HG03060 (cell line): ENCODE measurements at regions not wholly inside any gene's neighbourhood (a gene's known extent, or its start where the extent isn't known, plus 50 kb on each side); places are given as distances from the start of the nearest gene placed in this dataset.

Experiments used
- ATAC-seq: cut with Tn5 transposase; IDR thresholded peaks from one replicate; pipeline ENCODE4 v1.9.1; 2021; ENCODE audit warnings: low read depth, moderate number of reproducible peaks; ENCODE audit not compliant: unreplicated experiment

- no peak for ATAC-seq
These were observed 463.5 kb downstream of the RASEF start for GRCh38 chr9:82599336-82599949.

- no peak for ATAC-seq
These were observed 462.2 kb downstream of the RASEF start for GRCh38 chr9:82600536-82601292.

GRCh38 chr9:82601293-82601771 lies 461.6 kb downstream of the RASEF start:
- no peak for ATAC-seq

- no peak for ATAC-seq
These were observed 457.8 kb downstream of the RASEF start for GRCh38 chr9:82604947-82605656.

- ATAC-seq: no peak
These were observed 457.3 kb downstream of the RASEF start for GRCh38 chr9:82605657-82606031.

- ATAC-seq: no peak
These were observed 456.9 kb downstream of the RASEF start for GRCh38 chr9:82606071-82606470.

GRCh38 chr9:82606492-82607382 lies 456.2 kb downstream of the RASEF start:
- ATAC-seq: no peak

- ATAC-seq: no peak
These were observed 454.5 kb downstream of the RASEF start for GRCh38 chr9:82608487-82608886.

GRCh38 chr9:82612942-82613341 lies 450.0 kb downstream of the RASEF start:
- no peak for ATAC-seq

GRCh38 chr9:82613498-82613897 lies 449.4 kb downstream of the RASEF start:
- no peak for ATAC-seq

- no peak for ATAC-seq
These were observed 446.4 kb downstream of the RASEF start for GRCh38 chr9:82616545-82616944.

- ATAC-seq: no peak
These were observed 441.5 kb downstream of the RASEF start for GRCh38 chr9:82621447-82621846.

GRCh38 chr9:82637368-82637767 lies 425.6 kb downstream of the RASEF start:
- ATAC-seq: no peak

- ATAC-seq: no peak
These were observed 417.3 kb downstream of the RASEF start for GRCh38 chr9:82645600-82645999.

GRCh38 chr9:82650368-82650767 lies 412.6 kb downstream of the RASEF start:
- no peak for ATAC-seq

GRCh38 chr9:82651474-82651873 lies 411.5 kb downstream of the RASEF start:
- ATAC-seq: no peak

GRCh38 chr9:82665324-82665723 lies 397.6 kb downstream of the RASEF start:
- no peak for ATAC-seq

- no peak for ATAC-seq
These were observed 394.2 kb downstream of the RASEF start for GRCh38 chr9:82668689-82669199.

GRCh38 chr9:82670000-82670399 lies 392.9 kb downstream of the RASEF start:
- no peak for ATAC-seq

- no peak for ATAC-seq
These were observed 392.2 kb downstream of the RASEF start for GRCh38 chr9:82670726-82671125.
